ENCODE measurements at regions not wholly inside any gene's neighbourhood (a gene's known extent, or its start where the extent isn't known, plus 50 kb on each side); places are given as distances from the start of the nearest gene placed in this dataset.

DNA sequence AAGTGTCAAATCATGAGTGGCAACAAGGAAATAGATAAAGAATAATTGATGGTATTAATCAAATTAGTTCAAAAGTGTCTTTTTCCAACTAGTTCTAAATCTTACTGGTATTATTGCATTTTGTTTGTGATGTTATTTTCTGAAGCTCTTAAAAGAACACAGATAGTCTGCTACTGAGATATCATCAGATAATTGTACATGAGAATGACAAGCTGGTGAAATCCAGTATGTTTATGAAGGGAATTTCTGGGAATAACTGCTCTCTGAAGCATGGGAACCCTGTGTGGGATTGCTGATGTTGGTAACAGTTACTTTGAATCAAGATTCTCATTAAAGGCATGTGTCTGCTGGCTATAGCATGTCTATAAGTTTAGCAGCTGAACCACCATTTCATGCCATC lies 190.3 kb upstream of the CDIN1 start:
- Histone ChIP-seq H2AFZ (ENCODE audit: low read length) (no peak overlapping the region), H2BK120ac (ENCODE audit: low read depth, low read length, poor library complexity, severe bottlenecking) (no peak overlapping the region), H2BK15ac (ENCODE audit: low read depth, low read length) (no peak overlapping the region), H3K27me3 (ENCODE audit: insufficient read depth, low read length) (no peaks in the 10 kb centered on the region), H2AK5ac (ENCODE audit: insufficient read length, low read length) (no peak overlapping the region), H4K20me1 (ENCODE audit: control insufficient read depth, insufficient read depth, insufficient read length) (no peaks in the 10 kb centered on the region), H3K4me2 (ENCODE audit: insufficient read depth, insufficient read length, low read length) (no peak overlapping the region), H3T11ph (ENCODE audit: low read length) (no peak overlapping the region), H3K4me1 (ENCODE audit: insufficient read depth, low read length) (no peaks in the 10 kb centered on the region), H3K9ac (ENCODE audit: extremely low read depth, insufficient read length, low read length) (no peak overlapping the region), H3K14ac (ENCODE audit: insufficient read depth, low read length) (no peak overlapping the region), H3K18ac (ENCODE audit: insufficient read length, low read depth, low read length) (no peak overlapping the region), H4K91ac (ENCODE audit: insufficient read length, low read depth, low read length) (no peak overlapping the region), H4K5ac (ENCODE audit: insufficient read length, low read depth, low read length) (no peak overlapping the region), H3K23ac (ENCODE audit: insufficient read length, low read depth, low read length) (no peak overlapping the region), H3K56ac (ENCODE audit: insufficient read length, low read depth, low read length) (no peak overlapping the region), H4K8ac (replicated peaks; ENCODE audit: insufficient read length, low read depth, low read length) (no peak overlapping the region), H3K27ac (ENCODE audit: insufficient read length, low read depth, low read length) (no peak overlapping the region), H3K79me2 (ENCODE audit: insufficient read depth, low read length) (no peaks in the 10 kb centered on the region), H3K9me3 (ENCODE audit: control insufficient read depth, low read depth, low read length) (no peaks in the 10 kb centered on the region), H3K23me2 (ENCODE audit: insufficient read length, low read depth, low read length, poor library complexity, severe bottlenecking) (no peaks in the 10 kb centered on the region), H3K4ac (ENCODE audit: low read depth, low read length) (no peak overlapping the region), H3K79me1 (ENCODE audit: insufficient read depth, low read depth, low read length, poor library complexity, severe bottlenecking) (no peaks in the 10 kb centered on the region), H2BK12ac (ENCODE audit: insufficient read length, low read depth, low read length) (no peak overlapping the region), H2BK5ac (ENCODE audit: insufficient read length, low read length) (no peak overlapping the region), H2BK20ac (ENCODE audit: low read depth, low read length, poor library complexity, severe bottlenecking) (no peak overlapping the region)
- TF ChIP-seq, protein P1, sequence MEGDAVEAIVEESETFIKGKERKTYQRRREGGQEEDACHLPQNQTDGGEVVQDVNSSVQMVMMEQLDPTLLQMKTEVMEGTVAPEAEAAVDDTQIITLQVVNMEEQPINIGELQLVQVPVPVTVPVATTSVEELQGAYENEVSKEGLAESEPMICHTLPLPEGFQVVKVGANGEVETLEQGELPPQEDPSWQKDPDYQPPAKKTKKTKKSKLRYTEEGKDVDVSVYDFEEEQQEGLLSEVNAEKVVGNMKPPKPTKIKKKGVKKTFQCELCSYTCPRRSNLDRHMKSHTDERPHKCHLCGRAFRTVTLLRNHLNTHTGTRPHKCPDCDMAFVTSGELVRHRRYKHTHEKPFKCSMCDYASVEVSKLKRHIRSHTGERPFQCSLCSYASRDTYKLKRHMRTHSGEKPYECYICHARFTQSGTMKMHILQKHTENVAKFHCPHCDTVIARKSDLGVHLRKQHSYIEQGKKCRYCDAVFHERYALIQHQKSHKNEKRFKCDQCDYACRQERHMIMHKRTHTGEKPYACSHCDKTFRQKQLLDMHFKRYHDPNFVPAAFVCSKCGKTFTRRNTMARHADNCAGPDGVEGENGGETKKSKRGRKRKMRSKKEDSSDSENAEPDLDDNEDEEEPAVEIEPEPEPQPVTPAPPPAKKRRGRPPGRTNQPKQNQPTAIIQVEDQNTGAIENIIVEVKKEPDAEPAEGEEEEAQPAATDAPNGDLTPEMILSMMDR (conservative IDR thresholded peaks at IDR 0.05) = no peak
- no peaks in the 10 kb centered on the region; a peak in 1 of 4 replicates for H3K4me1 Mint-ChIP-seq
- H3K27me3 Mint-ChIP-seq (ENCODE audit: low read depth) = no peaks in the 10 kb centered on the region
- H3K36me3 Mint-ChIP-seq (ENCODE audit: insufficient read depth in 1 of 3, low read depth in 3 of 3) = no peaks in the 10 kb centered on the region
- DNase-seq = no peak
- no peak overlapping the region for H3K27ac Mint-ChIP-seq
- H3K9me3 Mint-ChIP-seq = no peaks in the 10 kb centered on the region; a peak in 1 of 5 replicates
- no peak overlapping the region for H3K4me3 Mint-ChIP-seq

All from H9 (cell line).